HCT116 (cell line): ENCODE measurements at regions not wholly inside any gene's neighbourhood (a gene's known extent, or its start where the extent isn't known, plus 50 kb on each side); places are given as distances from the start of the nearest gene placed in this dataset.

Source experiments
- ATAC-seq: fragments of 200-7000 bp; cut with Tn5 transposase; 2 replicates; pipeline ENCODE4 v1.9.1; 2020; ENCODE audit warnings: mild to moderate bottlenecking, moderate library complexity
- BruUV-seq: library from RNA; stranded (reverse); fragments of 400-500 nt; replicated peaks from 2 replicates; lab custom pipeline; 2021; lab: Mats Ljungman, UMichigan
- CTCF ChIA-PET: fragments of 300-600 bp; sonication (Branson Sonifier 250); formaldehyde crosslinking; loops from one replicate; lab custom pipeline; 2021; ENCODE audit warnings: antibody characterized with exemption; lab: Charles Lee
- POLR2A ChIA-PET: fragments of 300-600, 350-600 bp; sonication (Branson Sonifier 250); formaldehyde crosslinking; loops from one replicate; lab custom pipeline; 2021; ENCODE audit warnings: antibody characterized with exemption; lab: Charles Lee
- RAD21 ChIA-PET, 2 experiments: fragments of 300-600 bp; sonication (Branson Sonifier 250); formaldehyde crosslinking; loops; one replicate each; lab custom pipeline; 2023; ENCODE audit warnings: low total read pairs in 2 of 2; ENCODE audit not compliant: uncharacterized antibody in 2 of 2, unreplicated experiment in 2 of 2, low non-redundant PET in 1 of 2; lab: Charles Lee
- DNase-seq: peaks from one replicate; pipeline ENCODE4 v3.0.0-alpha.2; 2010; ENCODE audit warnings: low read depth, low spot score
- H2AFZ ChIP-seq: fragments of 200-600 bp; shearing (Covaris generic), sonication (generic); 2 replicates; pipeline ENCODE4 v1.6.1; 2017; ENCODE audit warnings: low read depth, mixed run types, mixed read lengths, antibody characterized with exemption, low read length; ENCODE audit not compliant: poor library complexity, severe bottlenecking
- H3K27ac ChIP-seq: 2 replicates; pipeline ENCODE4 v1.5.1; 2012; ENCODE audit warnings: low read depth, low read length
- H3K27me3 ChIP-seq: fragments of 200-600 bp; sonication (generic); 2 replicates; pipeline ENCODE4 v1.6.1; 2016; ENCODE audit warnings: mixed run types, low read length, mixed read lengths; ENCODE audit not compliant: insufficient read depth
- H3K36me3 ChIP-seq, 2 experiments: fragments of 200-500 bp in 1 of 2; fragments of 200-600 bp in 1 of 2; sonication (Bioruptor generic) in 1 of 2; sonication (generic) in 1 of 2; 2 replicates each; pipeline versions ENCODE4 v1.5.1 to v1.6.1; 2014 to 2016; ENCODE audit warnings: low read length in 2 of 2, inconsistent platforms in 1 of 2, mixed read lengths in 1 of 2, mixed run types in 1 of 2; ENCODE audit not compliant: insufficient read depth in 2 of 2, control insufficient read depth in 1 of 2
- H3K4me1 ChIP-seq, 2 experiments: fragments of 200-600 bp in 1 of 2; sonication (generic) in 1 of 2; 2 replicates each; pipeline versions ENCODE4 v1.5.1 to v1.6.1; 2012 to 2017; ENCODE audit warnings: low read length in 2 of 2, inconsistent platforms in 1 of 2, mild to moderate bottlenecking in 1 of 2, mixed read lengths in 1 of 2, mixed run types in 1 of 2, moderate library complexity in 1 of 2; ENCODE audit not compliant: insufficient read depth in 2 of 2, control insufficient read depth in 1 of 2
- H3K4me2 ChIP-seq: fragments of 200-600 bp; sonication (generic); 2 replicates; pipeline ENCODE4 v1.6.1; 2017; ENCODE audit warnings: mixed run types, low read length, mixed read lengths
- H3K4me3 ChIP-seq, 2 experiments: fragments of 200-600 bp in 1 of 2; sonication (generic) in 1 of 2; replicated peaks in 1 of 2; 2 replicates each; pipeline ENCODE4 v1.5.1; 2011 to 2016; ENCODE audit warnings: low read length in 2 of 2, control low read depth in 1 of 2, low read depth in 1 of 2, mild to moderate bottlenecking in 1 of 2, mixed read lengths in 1 of 2, mixed run types in 1 of 2
- H3K79me2 ChIP-seq: fragments of 200-600 bp; sonication (generic); 2 replicates; pipeline ENCODE4 v1.6.1; 2017; ENCODE audit warnings: mild to moderate bottlenecking, mixed run types, low read length, moderate library complexity, mixed read lengths; ENCODE audit not compliant: insufficient read depth
- H3K9ac ChIP-seq: fragments of 200-600 bp; sonication (generic); 2 replicates; pipeline ENCODE4 v1.6.1; 2016; ENCODE audit warnings: low read length, mixed read lengths
- H3K9me2 ChIP-seq: fragments of 200-600 bp; sonication (generic), shearing (Covaris generic); 2 replicates; pipeline ENCODE4 v1.6.1; 2017; ENCODE audit warnings: mixed run types, mild to moderate bottlenecking, moderate library complexity; ENCODE audit not compliant: insufficient read depth
- H3K9me3 ChIP-seq, 2 experiments: fragments of 200-500 bp in 1 of 2; fragments of 200-600 bp in 1 of 2; sonication (Bioruptor generic) in 1 of 2; sonication (generic) in 1 of 2; 2 replicates each; pipeline ENCODE4 v1.6.1; 2014 to 2017; ENCODE audit warnings: low read length in 2 of 2, mixed read lengths in 2 of 2, inconsistent platforms in 1 of 2, low read depth in 1 of 2, mild to moderate bottlenecking in 1 of 2, mixed run types in 1 of 2, moderate library complexity in 1 of 2; ENCODE audit not compliant: control insufficient read depth in 1 of 2, insufficient read depth in 1 of 2
- H4K20me1 ChIP-seq: fragments of 200-600 bp; sonication (generic), shearing (Covaris generic); 2 replicates; pipeline ENCODE4 v1.6.1; 2017; ENCODE audit warnings: mixed run types, mild to moderate bottlenecking, moderate library complexity; ENCODE audit not compliant: insufficient read depth
- ATF3 ChIP-seq: IDR thresholded peaks from 2 replicates; pipeline ENCODE4 v1.6.1; 2012
- CBX3 ChIP-seq: IDR thresholded peaks from 2 replicates; pipeline ENCODE4 v1.6.1; 2012; ENCODE audit warnings: low read depth
- CTCF ChIP-seq, 3 experiments: fragments of 200-600 bp in 1 of 3; sonication (generic) in 1 of 3; IDR thresholded peaks in 2 of 3; conservative IDR thresholded peaks in 1 of 3; 2 replicates each; pipeline ENCODE4 v1.5.1; 2012 to 2017; ENCODE audit warnings: low read depth in 2 of 3, low read length in 2 of 3, antibody characterized with exemption in 1 of 3, borderline replicate concordance in 1 of 3, control low read depth in 1 of 3, mild to moderate bottlenecking in 1 of 3, mixed read lengths in 1 of 3, mixed run types in 1 of 3, moderate library complexity in 1 of 3; ENCODE audit not compliant: insufficient read depth in 1 of 3
- EGR1 ChIP-seq: IDR thresholded peaks from 2 replicates; pipeline ENCODE4 v1.6.1; 2012; ENCODE audit warnings: low read depth
- EZH2 ChIP-seq: fragments of 200-600 bp; sonication (generic); IDR thresholded peaks from 2 replicates; pipeline ENCODE4 v1.6.1; 2017; ENCODE audit warnings: antibody characterized with exemption, mixed run types
- FOSL1 ChIP-seq: IDR thresholded peaks from 2 replicates; pipeline ENCODE4 v1.6.1; 2012; ENCODE audit warnings: low read depth
- JUND ChIP-seq: IDR thresholded peaks from 2 replicates; pipeline ENCODE4 v1.6.1; 2012
- POLR2A ChIP-seq: IDR thresholded peaks from 2 replicates; pipeline ENCODE4 v1.7.0; 2011; ENCODE audit warnings: borderline replicate concordance; ENCODE audit not compliant: insufficient read depth, insufficient read length; ENCODE audit errors: extremely low read depth
- POLR2AphosphoS5 ChIP-seq: IDR thresholded peaks from 2 replicates; pipeline ENCODE4 v1.6.1; 2011; ENCODE audit warnings: mild to moderate bottlenecking, low read depth, low read length, moderate library complexity
- REST ChIP-seq: IDR thresholded peaks from 2 replicates; pipeline ENCODE4 v1.6.1; 2012; ENCODE audit warnings: low read depth
- SIN3A ChIP-seq: IDR thresholded peaks from 2 replicates; pipeline ENCODE4 v1.6.1; 2012; ENCODE audit warnings: low read depth
- SP1 ChIP-seq: IDR thresholded peaks from 2 replicates; pipeline ENCODE4 v1.6.1; 2012; ENCODE audit warnings: low read depth
- SRF ChIP-seq: IDR thresholded peaks from 2 replicates; pipeline ENCODE4 v1.6.1; 2012; ENCODE audit warnings: low read depth
- TCF7L2 ChIP-seq: IDR thresholded peaks from 2 replicates; pipeline ENCODE4 v1.7.0; 2011; ENCODE audit warnings: borderline replicate concordance, inconsistent platforms; ENCODE audit not compliant: insufficient read depth, insufficient read length; ENCODE audit errors: extremely low read depth
- ZBTB33 ChIP-seq: IDR thresholded peaks from 2 replicates; pipeline ENCODE4 v1.6.1; 2011; ENCODE audit warnings: mild to moderate bottlenecking, low read length, moderate library complexity; ENCODE audit not compliant: insufficient replicate concordance; ENCODE audit errors: extremely low read depth
- intact Hi-C: fragments of 100-400 bp; cut with micrococcal nuclease; formaldehyde crosslinking; loops from 2 replicates; pipeline ENCODE4 v1.10.0; 2022

- H3K4me3 ChIP-seq: no peak overlapping the region
- H3K36me3 ChIP-seq: no peaks in the 10 kb centered on the region
- H3K9me3 ChIP-seq: peaks cover 0 to 17% of the 10 kb centered on the region in 2 experiments; a peak in 2 of 4 replicates
- intact Hi-C loops: no loop called here
- H3K9ac ChIP-seq: no peak overlapping the region
- no peaks in the 10 kb centered on the region for H3K79me2 ChIP-seq
- RAD21 ChIA-PET: no interaction called here
- H3K27me3 ChIP-seq: no peaks in the 10 kb centered on the region
- no peak for ATAC-seq
- no peak overlapping the region for H2AFZ ChIP-seq
- H3K9me2 ChIP-seq: no peaks in the 10 kb centered on the region
- no TSS peak for BruUV-seq
- no peak overlapping the region for H3K4me2 ChIP-seq
- DNase-seq: no peak
- H3K27ac ChIP-seq: no peak overlapping the region
- no peaks in the 10 kb centered on the region for H4K20me1 ChIP-seq
- CTCF ChIA-PET: no interaction called here
- TF ChIP-seq JUND (no peak), POLR2A (no peak), TCF7L2 (no peak)
- H3K4me1 ChIP-seq: no peaks in the 10 kb centered on the region
- POLR2A ChIA-PET: no interaction called here
Observed at GRCh38 chr18:42657551-42657950, 457.9 kb downstream of the RIT2 start.

- no peaks in the 10 kb centered on the region for H3K27me3 ChIP-seq
- H3K36me3 ChIP-seq: no peaks in the 10 kb centered on the region
- no peak overlapping the region for H2AFZ ChIP-seq
- ChIA-PET POLR2A (no interaction called here), RAD21 (no interaction called here), CTCF (no interaction called here)
- peaks cover 0 to 10% of the 10 kb centered on the region in 2 experiments; a peak in 2 of 4 replicates for H3K9me3 ChIP-seq
- no TSS peak for BruUV-seq
- H3K79me2 ChIP-seq: no peaks in the 10 kb centered on the region
- H3K9ac ChIP-seq: no peak overlapping the region
- H3K4me1 ChIP-seq: no peaks in the 10 kb centered on the region
- DNase-seq (no peak), ATAC-seq (no peak)
- H4K20me1 ChIP-seq: no peaks in the 10 kb centered on the region
- H3K27ac ChIP-seq: no peak overlapping the region
- no peak overlapping the region for H3K4me2 ChIP-seq
- no peak overlapping the region for H3K4me3 ChIP-seq
- intact Hi-C loops: no loop called here
- H3K9me2 ChIP-seq: no peaks in the 10 kb centered on the region
- TF ChIP-seq JUND: no peak
- no peak for TF ChIP-seq POLR2AphosphoS5
- no peak for TF ChIP-seq ATF3
- no peak for TF ChIP-seq CTCF (IDR thresholded peaks at IDR 0.05 in 2 of 3, conservative IDR thresholded peaks at IDR 0.05 in 1 of 3; ENCODE audit: borderline replicate concordance in 1 of 3, insufficient read depth in 1 of 3, low read depth in 2 of 3, low read length in 2 of 3)
- TF ChIP-seq ZBTB33: no peak
- TF ChIP-seq FOSL1: no peak
- TF ChIP-seq REST: no peak
- TF ChIP-seq SP1: no peak
- no peak for TF ChIP-seq CBX3
- TF ChIP-seq EZH2: no peak
- TF ChIP-seq SIN3A: no peak
- TF ChIP-seq EGR1: no peak
- no peak for TF ChIP-seq SRF
Observed at GRCh38 chr18:42658171-42658570, 457.3 kb downstream of the RIT2 start.
